H54 (cell line): ENCODE measurements at regions not wholly inside any gene's neighbourhood (a gene's known extent, or its start where the extent isn't known, plus 50 kb on each side); places are given as distances from the start of the nearest gene placed in this dataset.

ENCODE experiments used
- DNase-seq: peaks from one replicate; pipeline ENCODE4 v3.0.0; 2011; ENCODE audit warnings: low spot score, mixed read lengths; ENCODE audit not compliant: insufficient read length
- FAIRE-seq: peaks from 3 replicates; lab custom pipeline; 2011; peaks lifted over from hg19 to GRCh38; lab: Jason Lieb, UNC
- POLR2A ChIP-seq: IDR thresholded peaks from 2 replicates; pipeline ENCODE4 v1.6.1; 2011; ENCODE audit warnings: low read depth, mild to moderate bottlenecking, low read length

DNA sequence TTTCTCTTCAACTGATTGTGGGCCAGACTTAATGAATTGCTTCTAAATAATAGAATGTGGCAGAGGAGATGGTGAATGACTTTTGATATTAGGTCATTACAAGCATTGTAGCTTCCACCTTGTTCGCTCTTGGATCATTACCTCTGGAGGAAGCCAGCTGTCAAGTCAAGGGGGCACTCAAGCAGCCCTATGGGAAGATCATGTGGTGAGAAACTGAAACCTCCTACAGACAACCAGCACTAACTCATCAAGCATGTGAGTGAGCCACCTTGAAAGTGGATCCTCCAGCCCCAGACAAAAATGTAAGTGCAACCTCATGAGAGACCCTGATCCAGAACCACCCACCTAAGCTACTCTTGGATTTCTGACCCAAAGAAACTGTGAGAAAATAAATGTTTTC, 109.8 kb upstream of the TBC1D5 start:
- DNase-seq (no peak), FAIRE-seq (no peak)
- no peak for TF ChIP-seq POLR2A

DNA sequence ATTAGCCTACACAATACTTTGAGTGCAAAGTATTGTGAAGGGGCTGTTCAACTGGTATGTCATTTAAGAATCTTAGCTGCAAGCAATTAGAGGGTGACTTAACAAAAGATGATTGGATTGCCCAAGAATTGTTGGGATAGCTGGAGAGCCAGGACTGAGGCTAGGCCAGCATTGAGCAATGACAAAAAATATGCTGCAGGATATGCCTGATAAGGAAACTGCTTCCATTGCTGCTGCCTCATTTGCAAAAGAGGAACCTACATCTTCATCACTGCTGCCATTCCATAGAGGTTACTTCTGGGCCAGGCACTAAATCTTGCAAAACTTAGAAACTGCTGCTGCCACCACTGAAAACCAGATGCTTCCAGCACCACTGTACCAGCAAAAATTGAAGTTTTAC, 108.0 kb upstream of the TBC1D5 start:
- TF ChIP-seq POLR2A = no peak
- DNase-seq = no peak
- no peak for FAIRE-seq

DNA sequence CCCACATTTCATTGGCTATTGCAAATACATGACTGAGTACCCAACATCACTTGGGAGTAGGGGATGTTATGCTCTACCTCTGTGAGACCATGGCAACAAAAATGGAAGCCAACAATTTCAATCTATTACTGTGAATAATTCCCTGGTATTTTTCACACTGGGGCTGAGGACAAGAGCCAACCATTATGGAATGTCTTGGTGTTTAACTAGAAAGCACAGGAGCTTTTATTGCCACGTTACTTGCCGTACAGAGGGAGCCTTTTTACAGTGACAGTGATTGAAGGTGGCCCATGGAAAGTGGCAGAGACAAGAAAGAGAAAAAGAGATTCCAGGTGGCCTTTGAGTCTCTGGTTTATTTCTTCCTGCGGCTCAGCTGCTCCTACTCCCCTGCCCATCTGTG, 105.7 kb upstream of the TBC1D5 start:
- DNase-seq = no peak
- FAIRE-seq = no peak
- TF ChIP-seq POLR2A = no peak

DNA sequence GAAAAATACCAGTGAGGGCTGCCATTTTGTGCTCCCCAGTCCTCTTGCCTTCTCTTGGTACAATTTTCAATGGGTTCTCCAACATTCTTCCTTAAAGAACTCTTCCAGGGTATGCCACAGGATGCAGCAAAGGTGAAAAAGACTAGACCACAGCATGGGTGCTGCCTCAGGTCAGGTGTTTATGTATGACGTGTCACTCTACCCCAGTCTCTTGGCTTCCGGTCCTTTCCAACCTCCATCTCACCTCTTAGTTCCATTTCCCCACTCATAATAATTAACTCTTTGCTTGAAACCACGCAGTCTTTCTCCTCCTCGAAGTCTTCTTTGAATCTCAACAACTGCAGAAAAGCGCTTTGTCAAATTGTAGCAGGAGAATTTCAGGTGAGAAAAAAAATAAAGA, 104.7 kb upstream of the TBC1D5 start:
- no peak for TF ChIP-seq POLR2A
- FAIRE-seq (no peak), DNase-seq (no peak)

DNA sequence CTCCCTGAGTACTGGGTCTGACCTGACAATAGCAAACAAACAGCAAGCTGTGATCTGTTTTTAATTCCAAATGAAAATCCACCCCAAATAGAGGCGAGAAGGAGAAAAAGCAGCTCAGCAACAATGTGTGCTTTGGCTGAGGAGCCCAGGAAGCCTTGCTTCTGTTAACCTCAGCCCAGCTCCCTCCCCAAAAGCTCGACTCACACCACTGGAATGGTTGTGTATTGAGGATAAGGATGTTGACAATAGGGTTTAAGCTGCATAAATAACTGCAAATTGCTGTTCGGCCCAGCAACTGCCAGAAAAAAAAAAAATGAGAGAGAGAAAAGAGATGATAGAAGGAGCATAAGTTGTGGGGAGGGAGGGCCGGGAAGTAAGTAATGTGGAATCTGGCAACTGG, 104.0 kb upstream of the TBC1D5 start:
- FAIRE-seq (no peak), DNase-seq (peak; percentile 10)
- no peak for TF ChIP-seq POLR2A

DNA sequence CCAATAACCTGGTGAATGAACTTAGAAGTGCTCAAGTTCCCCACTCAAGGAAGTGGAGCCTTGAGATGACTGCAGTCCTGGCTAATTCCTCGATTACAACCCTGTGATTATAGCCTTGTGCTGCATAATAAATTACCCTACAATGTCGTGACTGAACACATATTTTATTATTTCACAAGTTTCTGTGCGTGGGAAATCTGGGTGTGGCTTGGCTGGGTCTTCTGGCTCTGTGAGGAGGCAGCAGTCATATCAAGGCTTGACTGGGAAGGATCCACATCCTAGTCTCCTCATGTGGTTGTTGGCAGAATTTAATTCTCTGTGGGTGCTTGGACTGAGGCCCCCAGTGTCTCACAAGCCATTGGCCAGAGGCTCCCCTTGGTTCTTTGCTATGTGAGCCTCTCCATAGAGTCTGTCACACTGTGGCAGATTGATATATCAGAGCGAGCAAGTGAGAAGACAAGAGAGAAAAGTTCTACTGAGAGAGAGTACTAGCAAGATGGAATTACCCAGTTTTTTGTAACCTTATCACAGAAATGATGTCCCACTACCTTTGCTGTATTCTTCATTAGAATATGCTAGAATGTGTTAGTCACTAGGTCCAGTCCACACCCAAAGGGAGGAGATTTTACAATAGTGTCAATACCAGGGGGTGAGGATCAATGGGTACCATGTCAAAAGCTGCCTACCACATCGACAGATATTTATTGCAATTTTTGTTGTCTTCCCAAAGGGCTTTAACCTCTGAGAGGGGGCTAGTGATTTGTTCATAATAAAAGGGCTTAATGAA, 102.8 kb upstream of the TBC1D5 start:
- DNase-seq (no peak), FAIRE-seq (no peak)
- TF ChIP-seq POLR2A = no peak

DNA sequence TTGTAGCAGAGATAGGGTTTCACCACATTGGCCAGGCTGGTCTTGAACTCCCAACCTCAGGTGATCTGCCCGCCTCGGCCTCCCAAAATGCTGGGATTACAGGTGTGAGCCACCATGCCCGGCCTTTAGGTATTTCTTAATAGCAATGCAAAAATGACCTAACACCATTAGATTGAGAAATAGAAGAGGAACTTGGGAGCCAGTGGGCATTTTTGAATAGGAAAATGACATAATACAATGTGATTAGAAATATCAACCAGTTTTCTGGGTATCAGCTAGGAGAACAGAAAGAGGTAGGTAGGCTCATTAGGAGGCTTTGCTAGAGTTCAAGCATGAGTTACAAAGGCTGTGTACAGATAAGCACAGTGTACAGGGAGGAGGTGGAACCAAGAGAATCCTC, 101.8 kb upstream of the TBC1D5 start:
- no peak for TF ChIP-seq POLR2A
- DNase-seq (no peak), FAIRE-seq (no peak)

DNA sequence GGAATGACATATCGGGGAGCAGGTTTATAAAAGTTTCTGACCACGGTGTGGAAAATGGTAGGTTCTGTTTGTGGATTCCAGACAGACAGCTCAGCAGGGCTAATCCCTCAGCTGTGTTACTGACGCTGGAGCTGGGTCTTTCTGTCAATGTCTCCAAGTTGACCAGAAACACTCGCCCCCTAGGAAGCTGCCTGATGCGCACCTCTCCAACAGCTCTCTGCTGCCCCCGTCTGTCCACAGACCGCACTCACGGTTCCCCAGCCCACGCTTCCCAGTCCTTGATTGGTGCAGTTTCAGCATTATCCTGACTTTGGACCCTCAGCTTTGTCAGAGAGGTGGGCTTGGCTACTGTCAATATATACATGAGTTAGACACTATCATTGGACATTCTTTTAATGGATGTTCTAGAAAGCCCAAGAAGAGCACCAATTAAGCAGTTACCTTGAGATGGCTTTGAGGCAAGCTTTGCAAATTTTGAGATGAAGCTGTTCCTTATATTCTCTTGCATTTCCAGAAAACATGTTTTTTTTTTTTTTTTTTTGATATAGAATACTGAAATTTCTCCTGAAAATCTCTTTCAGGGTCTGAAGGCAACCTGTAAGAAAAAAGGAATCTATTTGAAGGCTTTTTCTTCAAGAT, 98.9 kb upstream of the TBC1D5 start:
- DNase-seq = peak; percentile 40
- TF ChIP-seq POLR2A = no peak
- FAIRE-seq = peak; percentile 93

DNA sequence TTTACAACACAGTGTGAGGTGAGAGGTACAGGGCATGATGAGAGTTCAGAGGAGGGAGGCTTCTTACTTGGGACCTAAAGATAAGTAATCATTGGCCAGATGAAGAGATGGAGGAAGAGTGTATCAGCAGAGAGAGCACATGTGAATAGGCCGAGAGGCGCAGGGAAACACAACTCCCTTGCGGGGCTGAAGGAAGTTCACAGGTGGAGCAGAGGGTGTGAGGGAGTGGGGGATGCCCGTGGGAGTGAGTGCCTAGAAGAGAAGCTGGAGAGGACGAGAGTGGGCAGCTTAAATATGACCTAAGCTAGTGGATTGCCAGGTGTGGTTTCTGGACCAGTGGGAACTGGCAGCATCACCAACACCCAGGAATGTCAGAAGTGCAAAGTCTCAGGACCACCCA, 98.2 kb upstream of the TBC1D5 start:
- TF ChIP-seq POLR2A = no peak
- DNase-seq (no peak), FAIRE-seq (no peak)

DNA sequence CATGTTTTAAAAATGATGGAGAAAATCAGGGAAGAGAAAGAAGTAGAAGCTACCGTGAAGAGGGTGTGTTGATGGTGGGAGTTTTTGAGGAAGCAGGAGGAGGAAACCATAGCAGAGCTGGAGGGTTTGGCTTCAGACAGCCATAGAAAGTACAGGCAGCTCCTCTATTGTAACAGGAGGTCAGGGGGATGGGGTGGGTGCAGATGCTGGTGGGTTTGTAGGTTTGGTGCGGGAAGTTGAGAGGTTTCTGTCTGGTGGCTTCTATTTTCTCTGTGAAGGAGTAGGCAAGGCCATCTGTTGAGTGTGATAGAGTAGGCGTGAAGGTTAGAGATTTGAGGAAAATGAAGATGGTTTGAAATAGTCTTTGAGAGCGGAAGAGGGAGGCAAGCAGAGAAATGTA, 97.7 kb upstream of the TBC1D5 start:
- DNase-seq = no peak
- no peak for TF ChIP-seq POLR2A
- FAIRE-seq = no peak

DNA sequence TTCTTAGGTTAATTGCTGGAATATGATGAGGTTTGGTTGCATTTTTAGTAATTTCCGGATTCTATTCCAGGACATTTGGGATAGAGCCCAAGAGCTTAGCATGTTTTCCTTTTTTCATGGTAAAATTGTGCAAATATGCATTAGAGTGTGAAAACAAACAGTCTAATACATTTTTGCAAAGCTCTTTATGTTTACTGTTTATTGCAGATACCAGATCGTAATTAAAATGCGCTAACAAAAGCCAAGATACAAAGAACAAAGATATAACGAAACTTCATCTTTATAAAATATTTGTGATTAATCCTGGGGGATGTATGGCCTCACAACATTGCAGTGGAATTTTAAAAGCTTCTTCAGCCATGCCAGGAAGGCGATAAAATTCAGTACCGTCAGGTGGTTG, 94.5 kb upstream of the TBC1D5 start:
- FAIRE-seq (no peak), DNase-seq (no peak)
- no peak for TF ChIP-seq POLR2A

DNA sequence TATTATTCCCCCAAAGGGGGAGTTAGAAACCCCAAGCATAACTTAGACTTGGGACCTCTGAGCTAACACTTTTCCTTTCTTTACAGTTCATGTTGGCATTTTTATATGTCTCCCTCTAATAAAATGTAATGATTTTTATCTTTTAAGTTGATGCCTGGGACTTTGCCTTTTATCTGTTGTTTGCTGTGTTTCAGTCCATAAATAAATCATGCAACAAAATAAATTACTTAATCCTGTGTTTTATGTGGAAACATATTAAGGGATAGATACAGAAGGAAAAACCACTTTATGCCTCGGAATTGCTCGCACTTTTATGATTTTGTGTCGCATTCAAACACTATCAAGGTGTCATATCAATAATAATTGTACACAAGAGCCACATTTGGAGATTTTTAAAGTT, 93.7 kb upstream of the TBC1D5 start:
- FAIRE-seq = no peak
- no peak for DNase-seq
- TF ChIP-seq POLR2A = no peak

DNA sequence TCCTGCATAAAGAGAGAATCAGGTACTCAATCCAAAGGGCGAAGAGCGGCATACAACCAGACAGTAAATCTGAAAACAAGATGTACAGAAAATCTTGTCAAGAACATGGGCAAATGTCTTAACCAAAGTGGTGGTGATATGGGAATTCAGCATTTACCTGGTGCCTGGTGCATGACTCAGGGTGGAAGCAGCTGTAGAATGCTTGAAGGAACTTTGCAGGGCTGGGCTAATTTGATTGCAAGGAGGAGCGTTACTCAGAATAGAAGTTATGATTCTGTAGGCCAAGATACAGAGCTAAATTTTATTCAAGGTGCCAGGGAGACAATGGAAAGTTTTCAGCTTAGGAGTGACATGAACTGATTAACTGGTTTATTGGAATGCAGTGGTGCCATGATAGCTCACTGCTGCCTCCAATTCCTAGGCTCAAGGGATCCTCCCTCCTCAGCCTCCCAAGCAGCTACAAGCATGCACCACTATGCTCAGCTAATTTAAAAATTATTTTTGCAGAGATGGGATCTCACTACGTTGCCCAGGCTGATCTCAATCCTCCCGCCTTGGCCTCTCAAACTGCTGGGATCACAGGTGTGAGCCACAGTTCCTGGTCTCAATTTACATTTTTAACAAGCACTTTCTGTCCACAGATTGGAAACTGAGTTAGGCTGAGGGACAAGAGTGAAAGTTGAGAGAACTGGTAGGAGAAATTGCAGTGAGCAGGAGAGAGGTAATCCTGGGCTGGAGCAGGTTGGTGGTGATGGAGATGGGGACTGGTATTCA, 91.5 kb upstream of the TBC1D5 start:
- TF ChIP-seq POLR2A = no peak
- FAIRE-seq (peak; percentile 90), DNase-seq (peak; percentile 16)

DNA sequence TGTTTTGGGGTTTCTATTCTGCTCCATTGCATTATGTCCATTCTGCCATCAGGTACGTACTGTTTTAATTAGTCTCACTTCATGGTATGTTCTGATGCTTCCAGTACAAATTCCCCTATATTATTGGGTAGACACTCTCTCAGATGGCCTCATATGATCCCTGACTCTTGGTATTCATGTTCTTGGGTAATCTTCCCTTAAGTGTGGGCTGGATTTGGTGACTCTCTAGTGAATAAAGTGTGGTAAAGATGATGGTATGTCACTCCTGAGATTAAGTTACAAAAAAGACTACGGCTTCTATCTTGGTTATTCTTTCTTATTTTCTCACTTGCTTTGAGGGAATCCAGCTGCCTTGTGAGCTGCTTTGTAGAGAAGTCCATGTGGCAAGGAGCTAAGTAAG, 89.6 kb upstream of the TBC1D5 start:
- DNase-seq (no peak), FAIRE-seq (no peak)
- TF ChIP-seq POLR2A = no peak
